ENCODE measurements at regions not wholly inside any gene's neighbourhood (a gene's known extent, or its start where the extent isn't known, plus 50 kb on each side); places are given as distances from the start of the nearest gene placed in this dataset.

- Histone ChIP-seq H4K20me1 (replicated peaks; ENCODE audit: insufficient read depth) (no peaks in the 10 kb centered on the region), H3K4me3 (no peak overlapping the region), H3K36me3 (ENCODE audit: insufficient read depth) (no peaks in the 10 kb centered on the region), H3F3A (replicated peaks; ENCODE audit: low read depth) (no peaks in the 10 kb centered on the region), H3K79me2 (replicated peaks; ENCODE audit: insufficient read depth) (no peaks in the 10 kb centered on the region), H3K9me2 (ENCODE audit: insufficient read depth) (no peaks in the 10 kb centered on the region), H3K4me2 (no peak overlapping the region), H3K27me3 (ENCODE audit: insufficient read depth) (no peaks in the 10 kb centered on the region), H2AFZ (no peak overlapping the region), H3K4me1 (ENCODE audit: insufficient read depth) (no peaks in the 10 kb centered on the region), H3K27ac (ENCODE audit: low read depth) (no peak overlapping the region)
- H3K9me3 Mint-ChIP-seq, result peaks cover 9% of the 10 kb centered on the region; the same call in 2 of the 3 replicates
- DNase-seq (ENCODE audit: low spot score), result no peak
- no peaks in the 10 kb centered on the region for H3K4me1 Mint-ChIP-seq
- no peaks in the 10 kb centered on the region for H3K27me3 Mint-ChIP-seq (ENCODE audit: insufficient read depth, low read depth, poor library complexity)
- no peak overlapping the region for H3K27ac Mint-ChIP-seq
- ATAC-seq, result no peak
- TF ChIP-seq, protein P1, sequence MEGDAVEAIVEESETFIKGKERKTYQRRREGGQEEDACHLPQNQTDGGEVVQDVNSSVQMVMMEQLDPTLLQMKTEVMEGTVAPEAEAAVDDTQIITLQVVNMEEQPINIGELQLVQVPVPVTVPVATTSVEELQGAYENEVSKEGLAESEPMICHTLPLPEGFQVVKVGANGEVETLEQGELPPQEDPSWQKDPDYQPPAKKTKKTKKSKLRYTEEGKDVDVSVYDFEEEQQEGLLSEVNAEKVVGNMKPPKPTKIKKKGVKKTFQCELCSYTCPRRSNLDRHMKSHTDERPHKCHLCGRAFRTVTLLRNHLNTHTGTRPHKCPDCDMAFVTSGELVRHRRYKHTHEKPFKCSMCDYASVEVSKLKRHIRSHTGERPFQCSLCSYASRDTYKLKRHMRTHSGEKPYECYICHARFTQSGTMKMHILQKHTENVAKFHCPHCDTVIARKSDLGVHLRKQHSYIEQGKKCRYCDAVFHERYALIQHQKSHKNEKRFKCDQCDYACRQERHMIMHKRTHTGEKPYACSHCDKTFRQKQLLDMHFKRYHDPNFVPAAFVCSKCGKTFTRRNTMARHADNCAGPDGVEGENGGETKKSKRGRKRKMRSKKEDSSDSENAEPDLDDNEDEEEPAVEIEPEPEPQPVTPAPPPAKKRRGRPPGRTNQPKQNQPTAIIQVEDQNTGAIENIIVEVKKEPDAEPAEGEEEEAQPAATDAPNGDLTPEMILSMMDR (conservative IDR thresholded peaks at IDR 0.05; ENCODE audit: low read depth in 2 of 2), result no peak
- TF ChIP-seq ZNF462 (CRISPR knock-in tag; IDR thresholded peaks at IDR 0.05) (no peak), ZNF331 (CRISPR knock-in tag; IDR thresholded peaks at IDR 0.05; ENCODE audit: low read depth) (no peak), JUNB (IDR thresholded peaks at IDR 0.05; ENCODE audit: unreplicated experiment) (no peak), NANOG (IDR thresholded peaks at IDR 0.05; ENCODE audit: borderline replicate concordance) (no peak), ZNF114 (CRISPR knock-in tag; IDR thresholded peaks at IDR 0.05) (no peak), STAT1 (IDR thresholded peaks at IDR 0.05; ENCODE audit: unreplicated experiment) (no peak), ETS1 (IDR thresholded peaks at IDR 0.05) (no peak), EZH2 (IDR thresholded peaks at IDR 0.05; ENCODE audit: low read depth, unreplicated experiment) (no peak), POLR2AphosphoS5 (IDR thresholded peaks at IDR 0.05; ENCODE audit: low read depth) (no peak), CREB1 (CRISPR knock-in tag; IDR thresholded peaks at IDR 0.05; ENCODE audit: low read depth) (no peak), EZH2phosphoT487 (IDR thresholded peaks at IDR 0.05; ENCODE audit: unreplicated experiment) (no peak), REST (IDR thresholded peaks at IDR 0.05; ENCODE audit: unreplicated experiment) (no peak)
- H3K36me3 Mint-ChIP-seq (ENCODE audit: low read depth), result no peaks in the 10 kb centered on the region; the same call in 2 of the 3 replicates
- H3K4me3 Mint-ChIP-seq, result no peak overlapping the region
Measured at GRCh38 chrX:33968611-33969010, 163.5 kb downstream of the FAM47A start.
